H54 (cell line): ENCODE measurements at regions not wholly inside any gene's neighbourhood (a gene's known extent, or its start where the extent isn't known, plus 50 kb on each side); places are given as distances from the start of the nearest gene placed in this dataset.
"Not testable (repeated sequence)": the region's sequence is repeated elsewhere in the genome, so short reads cannot be mapped to it uniquely, and the experiment has no call there.

ENCODE experiments used
- DNase-seq: peaks from one replicate; pipeline ENCODE4 v3.0.0; 2011; ENCODE audit warnings: low spot score, mixed read lengths; ENCODE audit not compliant: insufficient read length
- FAIRE-seq: peaks from 3 replicates; lab custom pipeline; 2011; peaks lifted over from hg19 to GRCh38; lab: Jason Lieb, UNC
- POLR2A ChIP-seq: IDR thresholded peaks from 2 replicates; pipeline ENCODE4 v1.6.1; 2011; ENCODE audit warnings: low read depth, mild to moderate bottlenecking, low read length

GRCh38 chr20:6299456-6299855, 176.6 kb upstream of the FERMT1 start:
- DNase-seq (no peak), FAIRE-seq (no peak)
- TF ChIP-seq POLR2A: no peak

GRCh38 chr20:6298049-6298448, 175.2 kb upstream of the FERMT1 start:
- DNase-seq: no peak
- TF ChIP-seq POLR2A: no peak
- FAIRE-seq: no peak

GRCh38 chr20:6295867-6296256, 173.0 kb upstream of the FERMT1 start:
- no peak for FAIRE-seq
- no peak for DNase-seq
- no peak for TF ChIP-seq POLR2A

- TF ChIP-seq POLR2A: no peak
- FAIRE-seq (no peak), DNase-seq (no peak)
Measured at GRCh38 chr20:6295127-6295866, 172.5 kb upstream of the FERMT1 start.

GRCh38 chr20:6287471-6287870, 164.6 kb upstream of the FERMT1 start:
- no peak for TF ChIP-seq POLR2A
- FAIRE-seq (no peak), DNase-seq (no peak)

GRCh38 chr20:6282642-6283041, 159.8 kb upstream of the FERMT1 start:
- no peak for FAIRE-seq
- no peak for DNase-seq
- TF ChIP-seq POLR2A: no peak

- no peak for TF ChIP-seq POLR2A
- FAIRE-seq (no peak), DNase-seq (no peak)
Measured at GRCh38 chr20:6277661-6278240, 154.9 kb upstream of the FERMT1 start.

GRCh38 chr20:6270404-6270803, 147.6 kb upstream of the FERMT1 start:
- FAIRE-seq: not testable (repeated sequence)

GRCh38 chr20:6269168-6269873, 146.5 kb upstream of the FERMT1 start:
- DNase-seq (no peak), FAIRE-seq (no peak)
- no peak for TF ChIP-seq POLR2A

More at GRCh38 chr20:6270404-6270803, 147.6 kb upstream of the FERMT1 start:
- DNase-seq: not testable (repeated sequence)

- DNase-seq (no peak), FAIRE-seq (no peak)
- no peak for TF ChIP-seq POLR2A
Measured at GRCh38 chr20:6265204-6265904, 142.5 kb upstream of the FERMT1 start.

- FAIRE-seq (no peak), DNase-seq (no peak)
Measured at GRCh38 chr20:6253396-6253795, 130.6 kb upstream of the FERMT1 start.

GRCh38 chr20:6245436-6245835, 122.6 kb upstream of the FERMT1 start:
- FAIRE-seq (no peak), DNase-seq (no peak)
- no peak for TF ChIP-seq POLR2A

More at GRCh38 chr20:6253396-6253795, 130.6 kb upstream of the FERMT1 start:
- no peak for TF ChIP-seq POLR2A

- no peak for FAIRE-seq
- no peak for TF ChIP-seq POLR2A
- no peak for DNase-seq
Measured at GRCh38 chr20:6241591-6241990, 118.8 kb upstream of the FERMT1 start.

- FAIRE-seq (no peak), DNase-seq (no peak)
- no peak for TF ChIP-seq POLR2A
Measured at GRCh38 chr20:6240059-6240458, 117.2 kb upstream of the FERMT1 start.
